GM12878 (cell line): ENCODE measurements at regions not wholly inside any gene's neighbourhood (a gene's known extent, or its start where the extent isn't known, plus 50 kb on each side); places are given as distances from the start of the nearest gene placed in this dataset.

Experiments used
- CTCF ChIP-seq, 3 experiments: IDR thresholded peaks in 2 of 3; conservative IDR thresholded peaks in 1 of 3; 2 replicates each; pipeline ENCODE4 v1.5.1; 2011; ENCODE audit warnings: low read depth in 3 of 3, low read length in 3 of 3, mild to moderate bottlenecking in 3 of 3, control low read depth in 2 of 3, moderate library complexity in 2 of 3, inconsistent platforms in 1 of 3, mixed read lengths in 1 of 3; ENCODE audit not compliant: control insufficient read depth in 2 of 3, insufficient read depth in 1 of 3; ENCODE audit errors: extremely low read depth in 1 of 3
- GABPA ChIP-seq: IDR thresholded peaks from 2 replicates; pipeline ENCODE4 v1.6.1; 2014; ENCODE audit warnings: antibody characterized with exemption, low read depth, mild to moderate bottlenecking, inconsistent platforms
- MAX ChIP-seq: IDR thresholded peaks from 2 replicates; pipeline ENCODE4 v1.6.1; 2012; ENCODE audit warnings: low read depth, low read length, improper control_type of control experiment
- PBX3 ChIP-seq: IDR thresholded peaks from 2 replicates; pipeline ENCODE4 v1.6.1; 2011; ENCODE audit warnings: mild to moderate bottlenecking, low read depth, low read length, moderate library complexity; ENCODE audit not compliant: insufficient replicate concordance
- POLR2A ChIP-seq: IDR thresholded peaks from 2 replicates; pipeline ENCODE4 v1.6.1; 2011; ENCODE audit warnings: low read depth, mild to moderate bottlenecking, low read length
- SMC3 ChIP-seq: IDR thresholded peaks from 2 replicates; pipeline ENCODE4 v1.6.1; 2011; ENCODE audit warnings: low read length, improper control_type of control experiment, borderline replicate concordance
- TAF1 ChIP-seq: IDR thresholded peaks from 2 replicates; pipeline ENCODE4 v1.6.1; 2011; ENCODE audit warnings: mild to moderate bottlenecking, low read depth, low read length, borderline replicate concordance

DNA sequence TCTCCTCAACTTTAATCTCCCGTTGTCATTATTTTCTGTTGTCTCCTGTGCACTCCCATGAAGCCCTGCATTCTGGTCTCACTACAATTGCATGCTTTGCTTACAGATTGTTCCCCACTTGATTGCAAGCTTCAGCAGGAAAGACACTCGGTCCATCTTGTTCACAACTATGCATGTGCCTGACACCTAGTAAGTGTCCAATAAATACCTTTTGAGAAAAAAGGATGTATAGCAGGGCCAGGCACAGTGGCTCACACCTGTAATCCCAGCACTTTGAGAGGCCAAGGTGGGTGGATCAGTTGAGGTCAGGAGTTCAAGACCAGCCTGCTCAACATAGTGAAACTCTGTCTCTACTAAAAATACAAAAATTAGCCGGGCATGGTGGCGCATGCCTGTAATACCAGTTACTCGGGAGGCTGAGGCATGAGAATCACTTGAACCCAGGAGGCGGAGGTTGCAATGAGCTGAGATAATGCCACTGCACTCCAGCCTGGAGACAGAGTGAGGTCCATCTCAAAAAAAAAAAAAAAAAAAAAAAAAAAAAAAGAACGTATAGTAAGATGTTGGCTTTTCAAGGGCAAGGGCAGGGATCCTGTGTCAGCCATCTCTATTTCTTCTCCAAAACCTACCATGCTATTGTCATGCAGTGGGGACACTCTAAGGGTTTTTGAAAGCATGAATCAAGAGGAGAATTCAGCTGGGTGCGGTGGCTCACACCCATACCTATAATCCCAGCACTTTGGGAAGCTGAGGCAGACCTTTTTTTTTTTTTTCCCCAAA is 338.3 kb downstream of the MYCN start:
- no peak for TF ChIP-seq MAX
- TF ChIP-seq POLR2A = no peak
- TF ChIP-seq PBX3 = no peak
- TF ChIP-seq CTCF (IDR thresholded peaks at IDR 0.05 in 2 of 3, conservative IDR thresholded peaks at IDR 0.05 in 1 of 3; ENCODE audit: control insufficient read depth in 2 of 3, extremely low read depth in 1 of 3, insufficient read depth in 1 of 3, low read depth in 3 of 3, low read length in 3 of 3) = no peak
- no peak for TF ChIP-seq SMC3
- no peak for TF ChIP-seq TAF1
- TF ChIP-seq GABPA = no peak
